GM23338 (cell line): ENCODE measurements at regions not wholly inside any gene's neighbourhood (a gene's known extent, or its start where the extent isn't known, plus 50 kb on each side); places are given as distances from the start of the nearest gene placed in this dataset.

Experiments
- ATAC-seq: fragments of 200-7000 bp; cut with Tn5 transposase; 3 replicates; pipeline ENCODE4 v1.9.1; 2020
- DNase-seq: peaks from one replicate; pipeline ENCODE4 v3.0.0-alpha.2; 2015; ENCODE audit warnings: low spot score
- H2AFZ ChIP-seq: fragments of 200-600 bp; sonication (generic); 2 replicates; pipeline ENCODE4 v1.8.0; 2016; ENCODE audit warnings: antibody characterized with exemption, mild to moderate bottlenecking, moderate library complexity
- H3F3A ChIP-seq: fragments of 200-600 bp; sonication (generic); replicated peaks from 2 replicates; pipeline ENCODE4 v1.8.0; 2017; ENCODE audit warnings: antibody characterized with exemption, mixed run types, low read depth
- H3K27ac ChIP-seq: fragments of 200-600 bp; sonication (generic); 2 replicates; pipeline ENCODE4 v1.6.1; 2016; ENCODE audit warnings: low read depth
- H3K27me3 ChIP-seq: fragments of 200-600 bp; sonication (generic); 2 replicates; pipeline ENCODE4 v1.8.0; 2016; ENCODE audit warnings: mild to moderate bottlenecking, mixed run types, moderate library complexity; ENCODE audit not compliant: insufficient read depth
- H3K36me3 ChIP-seq: fragments of 200-600 bp; sonication (generic); 2 replicates; pipeline ENCODE4 v1.8.0; 2016; ENCODE audit warnings: mild to moderate bottlenecking; ENCODE audit not compliant: insufficient read depth
- H3K4me1 ChIP-seq: fragments of 200-600 bp; sonication (generic); 2 replicates; pipeline ENCODE4 v1.8.0; 2016; ENCODE audit warnings: mild to moderate bottlenecking, moderate library complexity; ENCODE audit not compliant: insufficient read depth
- H3K4me2 ChIP-seq: fragments of 200-600 bp; sonication (generic); 2 replicates; pipeline ENCODE4 v1.7.1; 2017; ENCODE audit warnings: mixed run types
- H3K4me3 ChIP-seq: fragments of 200-600 bp; sonication (generic); 2 replicates; pipeline ENCODE4 v1.6.1; 2016; ENCODE audit warnings: mixed run types
- H3K79me2 ChIP-seq: fragments of 200-600 bp; sonication (generic); replicated peaks from 2 replicates; pipeline ENCODE4 v1.8.0; 2017; ENCODE audit warnings: mild to moderate bottlenecking; ENCODE audit not compliant: insufficient read depth
- H3K9me2 ChIP-seq: fragments of 200-600 bp; sonication (generic); 2 replicates; pipeline ENCODE4 v1.8.0; 2017; ENCODE audit not compliant: insufficient read depth
- H4K20me1 ChIP-seq: fragments of 200-600 bp; sonication (generic); replicated peaks from 2 replicates; pipeline ENCODE4 v1.8.0; 2017; ENCODE audit warnings: mild to moderate bottlenecking; ENCODE audit not compliant: insufficient read depth
- H3K27ac Mint-ChIP-seq: 2 replicates; pipeline ENCODE4 v1.8.0; 2020; ENCODE audit warnings: inconsistent platforms, mild to moderate bottlenecking, moderate library complexity, mixed read lengths
- H3K27me3 Mint-ChIP-seq: 3 replicates; pipeline ENCODE4 v1.8.0; 2022; ENCODE audit warnings: low read depth, mild to moderate bottlenecking, moderate library complexity, mixed read lengths, inconsistent platforms; ENCODE audit not compliant: insufficient read depth, poor library complexity
- H3K36me3 Mint-ChIP-seq: 3 replicates; pipeline ENCODE4 v1.8.0; 2021; ENCODE audit warnings: low read depth, mild to moderate bottlenecking, inconsistent platforms, moderate library complexity, mixed read lengths
- H3K4me1 Mint-ChIP-seq: 3 replicates; pipeline ENCODE4 v1.8.0; 2020; ENCODE audit warnings: mild to moderate bottlenecking, inconsistent platforms, mixed read lengths
- H3K4me3 Mint-ChIP-seq: 3 replicates; pipeline ENCODE4 v1.8.0; 2021; ENCODE audit warnings: moderate library complexity, mild to moderate bottlenecking, inconsistent platforms, mixed read lengths
- H3K9me3 Mint-ChIP-seq: 3 replicates; pipeline ENCODE4 v1.8.0; 2020; ENCODE audit warnings: moderate library complexity, mild to moderate bottlenecking, inconsistent platforms, mixed read lengths
- CREB1 ChIP-seq: fragments of 250-450 bp; sonication (Bioruptor Pico); IDR thresholded peaks from 2 replicates; pipeline ENCODE4 v1.5.0; 2020; ENCODE audit warnings: low read depth, mild to moderate bottlenecking, moderate library complexity
- EZH2phosphoT487 ChIP-seq: fragments of 200-600 bp; sonication (generic); IDR thresholded peaks from one replicate; pipeline ENCODE4 v1.8.1; 2018; ENCODE audit warnings: antibody characterized with exemption; ENCODE audit not compliant: unreplicated experiment
- NANOG ChIP-seq: IDR thresholded peaks from 2 replicates; pipeline ENCODE4 v1.6.1; 2016; ENCODE audit warnings: antibody characterized with exemption, borderline replicate concordance
- REST ChIP-seq: IDR thresholded peaks from one replicate; pipeline ENCODE4 v1.6.1; 2018; ENCODE audit warnings: antibody characterized with exemption; ENCODE audit not compliant: unreplicated experiment
- ZNF462 ChIP-seq: fragments of 250-450 bp; sonication (Bioruptor Pico); IDR thresholded peaks from 2 replicates; pipeline ENCODE4 v1.5.0; 2020; ENCODE audit warnings: mild to moderate bottlenecking, moderate library complexity
- TF ChIP-seq, protein P1 (sequence below), 2 experiments: fragments of 200-600 bp in 1 of 2; sonication (generic) in 1 of 2; conservative IDR thresholded peaks; 2 replicates each; pipeline versions ENCODE4 v1.5.1 to v1.6.1; 2016 to 2017; ENCODE audit warnings: antibody characterized with exemption in 2 of 2, low read depth in 2 of 2, mild to moderate bottlenecking in 2 of 2, moderate library complexity in 1 of 2

DNA sequence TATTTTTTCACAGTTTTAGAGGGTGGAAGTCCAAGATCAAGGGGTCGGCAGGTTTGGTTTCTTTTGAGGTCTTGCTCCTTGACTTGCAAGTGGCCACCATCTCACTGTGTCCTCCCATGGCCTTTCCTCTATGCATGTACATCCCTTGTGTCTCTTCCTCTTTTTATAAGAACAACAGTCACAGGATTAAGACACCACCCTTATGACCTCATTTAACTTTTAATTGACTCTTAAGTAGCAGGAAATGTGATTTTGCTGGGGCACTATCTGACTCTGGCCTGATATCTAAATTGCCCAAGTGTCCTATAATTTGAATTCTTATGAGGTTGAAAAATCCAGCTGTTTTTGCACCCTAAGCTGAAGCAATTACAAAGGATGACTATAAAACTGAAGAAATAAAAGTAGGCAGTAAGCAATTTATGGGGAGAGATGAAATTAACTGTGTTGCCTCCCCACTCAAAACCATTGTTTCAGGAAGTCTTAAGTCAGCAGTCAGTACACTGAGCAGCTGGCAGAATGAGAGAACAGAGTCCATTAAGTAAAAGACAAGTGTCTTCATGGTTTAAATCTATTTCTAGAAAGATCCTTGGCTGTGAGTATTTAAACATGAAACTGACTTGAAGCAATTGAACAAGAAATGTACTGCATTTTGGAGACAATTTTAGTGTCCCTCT lies 601.3 kb downstream of the SPRY1 start (continued):
- TF ChIP-seq ZNF462 (CRISPR knock-in tag), result no peak
- TF ChIP-seq REST, result no peak

DNA sequence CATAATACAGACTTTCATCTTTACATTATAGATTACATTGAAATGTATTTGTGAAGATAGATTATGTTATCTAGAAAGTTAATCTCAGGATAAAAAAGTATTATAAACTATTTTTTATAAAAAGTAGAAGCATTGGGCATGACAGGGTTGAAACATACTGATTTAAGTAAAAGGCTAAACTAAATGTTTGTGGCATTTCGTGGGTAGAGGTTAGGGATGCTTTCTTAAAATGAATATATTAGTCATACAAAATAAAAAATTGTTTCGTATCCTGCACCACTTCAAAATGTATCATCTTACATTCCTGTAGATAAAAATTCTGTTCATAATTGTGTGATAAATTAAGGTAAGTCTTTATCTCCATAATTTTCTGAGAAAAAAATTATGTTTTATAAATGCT lies 603.6 kb downstream of the SPRY1 start:
- H3K4me3 ChIP-seq, result no peak overlapping the region
- no peak overlapping the region for H2AFZ ChIP-seq
- H3K9me2 ChIP-seq, result peaks cover 7% of the 10 kb centered on the region
- Mint-ChIP-seq H3K27me3 (no peaks in the 10 kb centered on the region), H3K27ac (no peak overlapping the region), H3K9me3 (no peaks in the 10 kb centered on the region), H3K4me3 (no peak overlapping the region), H3K4me1 (no peaks in the 10 kb centered on the region), H3K36me3 (no peaks in the 10 kb centered on the region)
- H3K4me1 ChIP-seq, result no peaks in the 10 kb centered on the region
- no peak overlapping the region for H3K27ac ChIP-seq
- no peaks in the 10 kb centered on the region for H3F3A ChIP-seq
- no peaks in the 10 kb centered on the region for H3K79me2 ChIP-seq
- H3K27me3 ChIP-seq, result no peaks in the 10 kb centered on the region
- H3K4me2 ChIP-seq, result no peak overlapping the region
- H4K20me1 ChIP-seq, result no peaks in the 10 kb centered on the region
- no peak for ATAC-seq
- no peaks in the 10 kb centered on the region for H3K36me3 ChIP-seq
- no peak for DNase-seq
- TF ChIP-seq NANOG, result no peak
- TF ChIP-seq CREB1 (CRISPR knock-in tag), result no peak
- TF ChIP-seq, protein P1, sequence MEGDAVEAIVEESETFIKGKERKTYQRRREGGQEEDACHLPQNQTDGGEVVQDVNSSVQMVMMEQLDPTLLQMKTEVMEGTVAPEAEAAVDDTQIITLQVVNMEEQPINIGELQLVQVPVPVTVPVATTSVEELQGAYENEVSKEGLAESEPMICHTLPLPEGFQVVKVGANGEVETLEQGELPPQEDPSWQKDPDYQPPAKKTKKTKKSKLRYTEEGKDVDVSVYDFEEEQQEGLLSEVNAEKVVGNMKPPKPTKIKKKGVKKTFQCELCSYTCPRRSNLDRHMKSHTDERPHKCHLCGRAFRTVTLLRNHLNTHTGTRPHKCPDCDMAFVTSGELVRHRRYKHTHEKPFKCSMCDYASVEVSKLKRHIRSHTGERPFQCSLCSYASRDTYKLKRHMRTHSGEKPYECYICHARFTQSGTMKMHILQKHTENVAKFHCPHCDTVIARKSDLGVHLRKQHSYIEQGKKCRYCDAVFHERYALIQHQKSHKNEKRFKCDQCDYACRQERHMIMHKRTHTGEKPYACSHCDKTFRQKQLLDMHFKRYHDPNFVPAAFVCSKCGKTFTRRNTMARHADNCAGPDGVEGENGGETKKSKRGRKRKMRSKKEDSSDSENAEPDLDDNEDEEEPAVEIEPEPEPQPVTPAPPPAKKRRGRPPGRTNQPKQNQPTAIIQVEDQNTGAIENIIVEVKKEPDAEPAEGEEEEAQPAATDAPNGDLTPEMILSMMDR (conservative IDR thresholded peaks at IDR 0.05; ENCODE audit: low read depth in 2 of 2), result no peak
- no peak for TF ChIP-seq EZH2phosphoT487
- no peak for TF ChIP-seq REST
